ENCODE measurements at regions not wholly inside any gene's neighbourhood (a gene's known extent, or its start where the extent isn't known, plus 50 kb on each side); places are given as distances from the start of the nearest gene placed in this dataset.

- Histone ChIP-seq H3K27ac (ENCODE audit: insufficient read length, low read depth, low read length) (no peak overlapping the region), H3K4me1 (ENCODE audit: insufficient read depth, low read length) (no peaks in the 10 kb centered on the region), H3K14ac (ENCODE audit: insufficient read depth, low read length) (no peak overlapping the region), H4K5ac (ENCODE audit: insufficient read length, low read depth, low read length) (no peak overlapping the region), H3K23me2 (ENCODE audit: insufficient read length, low read depth, low read length, poor library complexity, severe bottlenecking) (no peaks in the 10 kb centered on the region), H3T11ph (ENCODE audit: low read length) (no peak overlapping the region), H3K4me2 (ENCODE audit: insufficient read depth, insufficient read length, low read length) (no peak overlapping the region), H3K79me2 (ENCODE audit: insufficient read depth, low read length) (no peaks in the 10 kb centered on the region), H2BK120ac (ENCODE audit: low read depth, low read length, poor library complexity, severe bottlenecking) (no peak overlapping the region), H2BK5ac (ENCODE audit: insufficient read length, low read length) (no peak overlapping the region), H2BK20ac (ENCODE audit: low read depth, low read length, poor library complexity, severe bottlenecking) (no peak overlapping the region), H2AFZ (ENCODE audit: low read length) (no peak overlapping the region), H3K23ac (ENCODE audit: insufficient read length, low read depth, low read length) (no peak overlapping the region), H2AK5ac (ENCODE audit: insufficient read length, low read length) (no peak overlapping the region), H4K8ac (replicated peaks; ENCODE audit: insufficient read length, low read depth, low read length) (no peak overlapping the region), H4K20me1 (ENCODE audit: control insufficient read depth, insufficient read depth, insufficient read length) (no peaks in the 10 kb centered on the region), H4K91ac (ENCODE audit: insufficient read length, low read depth, low read length) (no peak overlapping the region), H3K56ac (ENCODE audit: insufficient read length, low read depth, low read length) (no peak overlapping the region), H3K9me3 (ENCODE audit: control insufficient read depth, low read depth, low read length) (no peaks in the 10 kb centered on the region), H3K27me3 (ENCODE audit: insufficient read depth, low read length) (no peaks in the 10 kb centered on the region), H2BK15ac (ENCODE audit: low read depth, low read length) (no peak overlapping the region), H3K18ac (ENCODE audit: insufficient read length, low read depth, low read length) (no peak overlapping the region), H3K4ac (ENCODE audit: low read depth, low read length) (no peak overlapping the region), H3K79me1 (ENCODE audit: insufficient read depth, low read depth, low read length, poor library complexity, severe bottlenecking) (no peaks in the 10 kb centered on the region), H2BK12ac (ENCODE audit: insufficient read length, low read depth, low read length) (no peak overlapping the region), H3K9ac (ENCODE audit: extremely low read depth, insufficient read length, low read length) (no peak overlapping the region)
- Mint-ChIP-seq H3K4me3 (no peak overlapping the region), H3K27me3 (ENCODE audit: low read depth) (no peaks in the 10 kb centered on the region; the same call in 1 of the 2 replicates), H3K4me1 (peaks cover 6 to 11% of the 10 kb centered on the region in 2 experiments; a peak in 3 of 4 replicates), H3K36me3 (ENCODE audit: insufficient read depth in 1 of 3, low read depth in 3 of 3) (peaks cover 0 to 13% (median 0%) of the 10 kb centered on the region in 3 experiments; a peak in 3 of 7 replicates), H3K27ac (no peak overlapping the region), H3K9me3 (peaks cover 10 to 16% of the 10 kb centered on the region in 2 experiments)
- WGBS (ENCODE audit: extremely low coverage, insufficient read length, low lambda C conversion rate), result no CpG with 5 or more reads among the region's 2 CpGs
- TF ChIP-seq CTCF (conservative IDR thresholded peaks at IDR 0.05), result no peak
- no peak for DNase-seq
Measured at GRCh38 chr14:39621223-39621622, 189.0 kb upstream of the FBXO33 start.
